Liver (tissue), 8 donors: ENCODE measurements at regions not wholly inside any gene's neighbourhood (a gene's known extent, or its start where the extent isn't known, plus 50 kb on each side); places are given as distances from the start of the nearest gene placed in this dataset.

Experiments used
- DNase-seq: peaks from one replicate; pipeline ENCODE4 v3.0.0-alpha.2; 2017; ENCODE audit warnings: low spot score
- H3K27ac ChIP-seq, 2 donors: one replicate each; pipeline ENCODE4 v1.7.0; 2013; ENCODE audit warnings: inconsistent platforms in 2 of 2, low read length in 2 of 2, control low read depth in 1 of 2, low read depth in 1 of 2, mild to moderate bottlenecking in 1 of 2
- H3K27me3 ChIP-seq, 4 donors: one replicate each; pipeline versions ENCODE4 v1.6.1 to v1.7.0; 2013; ENCODE audit warnings: low read length in 3 of 4, inconsistent platforms in 1 of 4, mild to moderate bottlenecking in 1 of 4, moderate library complexity in 1 of 4; ENCODE audit not compliant: control insufficient read depth in 4 of 4, insufficient read depth in 4 of 4
- H3K36me3 ChIP-seq, 4 donors: one replicate each; pipeline versions ENCODE4 v1.6.1 to v1.7.0; 2013; ENCODE audit warnings: low read length in 3 of 4, mild to moderate bottlenecking in 3 of 4, low read depth in 1 of 4, moderate library complexity in 1 of 4; ENCODE audit not compliant: control insufficient read depth in 4 of 4, insufficient read depth in 3 of 4
- H3K4me1 ChIP-seq, 4 donors: one replicate each; pipeline versions ENCODE4 v1.6.1 to v1.7.0; 2013; ENCODE audit warnings: low read length in 3 of 4, mild to moderate bottlenecking in 3 of 4, moderate library complexity in 1 of 4; ENCODE audit not compliant: control insufficient read depth in 4 of 4, insufficient read depth in 4 of 4
- H3K4me3 ChIP-seq, 3 donors: one replicate each; pipeline versions ENCODE4 v1.6.1 to v1.7.0; 2013; ENCODE audit warnings: low read length in 3 of 3, control low read depth in 1 of 3, low read depth in 1 of 3, mild to moderate bottlenecking in 1 of 3
- H3K9ac ChIP-seq, 2 donors: one replicate each; pipeline ENCODE4 v1.7.0; 2013; ENCODE audit warnings: low read length in 2 of 2, mild to moderate bottlenecking in 2 of 2, moderate library complexity in 2 of 2, control low read depth in 1 of 2, low read depth in 1 of 2
- H3K9me3 ChIP-seq, 4 donors: one replicate each; pipeline versions ENCODE4 v1.6.1 to v1.7.0; 2013; ENCODE audit warnings: low read length in 3 of 4; ENCODE audit not compliant: control insufficient read depth in 4 of 4
- ATF3 ChIP-seq: IDR thresholded peaks from 2 replicates; pipeline ENCODE4 v1.6.1; 2016; ENCODE audit warnings: antibody characterized with exemption
- CTCF ChIP-seq: fragments of 150-350 bp; IDR thresholded peaks from 2 replicates; pipeline ENCODE4 v1.5.1; 2017; ENCODE audit warnings: improper control_type of control experiment, low read depth, low read length; ENCODE audit not compliant: missing input control
- EGR1 ChIP-seq, 2 donors: IDR thresholded peaks; 2 replicates each; pipeline ENCODE4 v1.6.1; 2016 to 2018; ENCODE audit warnings: antibody characterized with exemption in 2 of 2, low read depth in 2 of 2
- FOXA1 ChIP-seq: IDR thresholded peaks from 2 replicates; pipeline ENCODE4 v1.6.1; 2016; ENCODE audit warnings: antibody characterized with exemption
- FOXA2 ChIP-seq: IDR thresholded peaks from 2 replicates; pipeline ENCODE4 v1.6.1; 2016; ENCODE audit warnings: antibody characterized with exemption
- GABPA ChIP-seq, 2 donors: IDR thresholded peaks in 1 of 2; conservative IDR thresholded peaks in 1 of 2; 2 replicates each; pipeline ENCODE4 v1.6.1; 2016; ENCODE audit warnings: antibody characterized with exemption in 2 of 2, mild to moderate bottlenecking in 1 of 2, moderate library complexity in 1 of 2
- HNF4A ChIP-seq, 2 donors: conservative IDR thresholded peaks; 2 replicates each; pipeline ENCODE4 v1.6.1; 2016; ENCODE audit warnings: antibody characterized with exemption in 2 of 2, mild to moderate bottlenecking in 2 of 2
- HNF4G ChIP-seq: IDR thresholded peaks from 2 replicates; pipeline ENCODE4 v1.6.1; 2016; ENCODE audit warnings: antibody characterized with exemption
- MAX ChIP-seq: IDR thresholded peaks from 2 replicates; pipeline ENCODE4 v1.6.1; 2016; ENCODE audit warnings: antibody characterized with exemption
- RAD21 ChIP-seq, 2 donors: IDR thresholded peaks; 2 replicates each; pipeline ENCODE4 v1.6.1; 2016; ENCODE audit warnings: antibody characterized with exemption in 2 of 2, mild to moderate bottlenecking in 2 of 2
- REST ChIP-seq: IDR thresholded peaks from 2 replicates; pipeline ENCODE4 v1.6.1; 2016; ENCODE audit warnings: antibody characterized with exemption, mild to moderate bottlenecking
- RXRA ChIP-seq, 2 donors: IDR thresholded peaks; 2 replicates each; pipeline ENCODE4 v1.6.1; 2017 to 2018; ENCODE audit warnings: antibody characterized with exemption in 2 of 2, mild to moderate bottlenecking in 1 of 2
- TAF1 ChIP-seq: conservative IDR thresholded peaks from 2 replicates; pipeline ENCODE4 v1.6.1; 2016; ENCODE audit warnings: antibody characterized with exemption, mild to moderate bottlenecking
- YY1 ChIP-seq: IDR thresholded peaks from 2 replicates; pipeline ENCODE4 v1.6.1; 2016; ENCODE audit warnings: antibody characterized with exemption, mild to moderate bottlenecking
- ZBTB33 ChIP-seq: IDR thresholded peaks from 2 replicates; pipeline ENCODE4 v1.6.1; 2016; ENCODE audit warnings: antibody characterized with exemption
- WGBS: extraction: QIAGEN DNeasy Blood & Tissue Kit; methylation state at CpG from one replicate; pipeline ENCODE4 v1.1.7; 2013; 5-methylcytosine and 5-hydroxymethylcytosine counted together
- donor health status: healthy.
- donor health status: healthy.
- donor health status: healthy.
- donor health status: healthy.
- donor health status: healthy.

- WGBS: 96% methylated on average over 3 of the region's 3 CpGs
- no peak for TF ChIP-seq HNF4G
- no peak overlapping the region for H3K9ac ChIP-seq
- no peak for DNase-seq
- H3K36me3 ChIP-seq: no peaks in the 10 kb centered on the region
- H3K4me3 ChIP-seq: no peak overlapping the region
- no peaks in the 10 kb centered on the region for H3K9me3 ChIP-seq
- no peaks in the 10 kb centered on the region for H3K4me1 ChIP-seq
- no peaks in the 10 kb centered on the region for H3K27me3 ChIP-seq
- no peak overlapping the region for H3K27ac ChIP-seq
Observed at GRCh38 chr3:72248869-72249268, 463.9 kb upstream of the PROK2 start.

- Histone ChIP-seq H3K4me1 (no peaks in the 10 kb centered on the region), H3K9ac (no peak overlapping the region), H3K36me3 (no peaks in the 10 kb centered on the region), H3K27ac (no peak overlapping the region), H3K9me3 (no peaks in the 10 kb centered on the region), H3K4me3 (no peak overlapping the region), H3K27me3 (no peaks in the 10 kb centered on the region)
- TF ChIP-seq EGR1 (IDR thresholded peaks at IDR 0.05; ENCODE audit: low read depth in 2 of 2) (no peak), ATF3 (no peak), RAD21 (IDR thresholded peaks at IDR 0.05) (no peak), CTCF (no peak), FOXA2 (no peak), YY1 (no peak), HNF4G (no peak), RXRA (IDR thresholded peaks at IDR 0.05) (no peak)
- no peak for DNase-seq
- 100% methylated on average over 1 of the region's 1 CpG for WGBS
Observed at GRCh38 chr3:72248389-72248761, 463.4 kb upstream of the PROK2 start.

- WGBS: 56% methylated on average over 1 of the region's 1 CpG
- no peak overlapping the region for H3K27ac ChIP-seq
Observed at GRCh38 chr3:72247645-72248388, 462.9 kb upstream of the PROK2 start.

More at GRCh38 chr3:72247645-72248388, 462.9 kb upstream of the PROK2 start:
- no peak for DNase-seq
- Histone ChIP-seq H3K36me3 (no peaks in the 10 kb centered on the region), H3K4me1 (no peaks in the 10 kb centered on the region), H3K9ac (no peak overlapping the region), H3K9me3 (no peaks in the 10 kb centered on the region), H3K27me3 (no peaks in the 10 kb centered on the region), H3K4me3 (no peak overlapping the region)
- no peak for TF ChIP-seq EGR1 (IDR thresholded peaks at IDR 0.05; ENCODE audit: low read depth in 2 of 2)
- no peak for TF ChIP-seq CTCF
- TF ChIP-seq RXRA (IDR thresholded peaks at IDR 0.05): no peak
- no peak for TF ChIP-seq TAF1
- TF ChIP-seq MAX: no peak
- no peak for TF ChIP-seq HNF4A (conservative IDR thresholded peaks at IDR 0.05)
- TF ChIP-seq ZBTB33: no peak
- TF ChIP-seq GABPA (IDR thresholded peaks at IDR 0.05 in 1 of 2, conservative IDR thresholded peaks at IDR 0.05 in 1 of 2): no peak
- no peak for TF ChIP-seq REST
- no peak for TF ChIP-seq FOXA1
- TF ChIP-seq YY1: no peak
